WTC11 (cell line): ENCODE measurements at regions not wholly inside any gene's neighbourhood (a gene's known extent, or its start where the extent isn't known, plus 50 kb on each side); places are given as distances from the start of the nearest gene placed in this dataset.

Experiments used
- ATAC-seq: fragments of 200-7000 bp; cut with Tn5 transposase; 2 replicates; pipeline ENCODE4 v1.10.0; 2021; ENCODE audit warnings: mild to moderate bottlenecking, moderate library complexity
- CTCF ChIA-PET: fragments of 300-600 bp; sonication (Branson Sonifier 250); formaldehyde crosslinking; loops from one replicate; lab custom pipeline; 2021; ENCODE audit warnings: antibody characterized with exemption; lab: Charles Lee
- POLR2A ChIA-PET: fragments of 350-600 bp; sonication (Branson Sonifier 250); formaldehyde crosslinking; loops from one replicate; lab custom pipeline; 2021; ENCODE audit warnings: antibody characterized with exemption; lab: Charles Lee
- DNase-seq: peaks from one replicate; pipeline ENCODE4 v3.0.0; 2021; ENCODE audit warnings: low spot score
- H3K27ac Mint-ChIP-seq: 2 replicates; pipeline ENCODE4 v1.8.0; 2021; ENCODE audit warnings: mixed read lengths
- H3K27me3 Mint-ChIP-seq: 2 replicates; pipeline ENCODE4 v1.8.0; 2021; ENCODE audit warnings: low read depth, mild to moderate bottlenecking, moderate library complexity, mixed read lengths
- H3K36me3 Mint-ChIP-seq: 2 replicates; pipeline ENCODE4 v1.8.0; 2021; ENCODE audit warnings: mixed read lengths
- H3K4me1 Mint-ChIP-seq: 2 replicates; pipeline ENCODE4 v1.8.0; 2022; ENCODE audit warnings: mixed read lengths
- H3K4me3 Mint-ChIP-seq: 2 replicates; pipeline ENCODE4 v1.8.0; 2021; ENCODE audit warnings: mild to moderate bottlenecking, moderate library complexity, mixed read lengths
- H3K9me3 Mint-ChIP-seq: 2 replicates; pipeline ENCODE4 v1.8.0; 2021; ENCODE audit warnings: mixed read lengths
- E2F1 ChIP-seq: sonication (generic); formaldehyde crosslinking; IDR thresholded peaks from 2 replicates; pipeline ENCODE4 v1.8.0; 2022; ENCODE audit warnings: mild to moderate bottlenecking, missing genetic modification reagents
- E2F5 ChIP-seq: sonication (generic); formaldehyde crosslinking; IDR thresholded peaks from 2 replicates; pipeline ENCODE4 v1.8.1; 2022; ENCODE audit warnings: mild to moderate bottlenecking, moderate library complexity, missing genetic modification reagents
- ESRRA ChIP-seq: sonication (generic); formaldehyde crosslinking; IDR thresholded peaks from 2 replicates; pipeline ENCODE4 v1.8.1; 2022; ENCODE audit warnings: mild to moderate bottlenecking, missing genetic modification reagents, borderline replicate concordance
- GTF2I ChIP-seq: fragments of 250-450 bp; sonication (Bioruptor Pico); conservative IDR thresholded peaks from 2 replicates; pipeline ENCODE4 v1.4.0; 2021; ENCODE audit warnings: mild to moderate bottlenecking
- IRF2 ChIP-seq: sonication (generic); formaldehyde crosslinking; IDR thresholded peaks from 2 replicates; pipeline ENCODE4 v1.8.0; 2022; ENCODE audit warnings: low read depth, missing genetic modification reagents, borderline replicate concordance
- JAZF1 ChIP-seq: fragments of 250-450 bp; sonication (Bioruptor Pico); IDR thresholded peaks from 2 replicates; pipeline ENCODE4 v1.9.0; 2021; ENCODE audit warnings: moderate library complexity, mild to moderate bottlenecking, inconsistent platforms
- JUN ChIP-seq: sonication (generic); formaldehyde crosslinking; IDR thresholded peaks from 2 replicates; pipeline ENCODE4 v1.8.0; 2023; ENCODE audit warnings: mild to moderate bottlenecking, missing genetic modification reagents
- NFATC4 ChIP-seq: fragments of 250-450 bp; sonication (Bioruptor Pico); IDR thresholded peaks from 2 replicates; pipeline ENCODE4 v1.9.0; 2021; ENCODE audit warnings: mild to moderate bottlenecking
- NR3C1 ChIP-seq: sonication (generic); formaldehyde crosslinking; conservative IDR thresholded peaks from 2 replicates; pipeline ENCODE4 v1.8.1; 2023; ENCODE audit warnings: low read depth, mild to moderate bottlenecking, missing genetic modification reagents
- SMAD3 ChIP-seq: sonication (generic); formaldehyde crosslinking; IDR thresholded peaks from 2 replicates; pipeline ENCODE4 v1.8.0; 2022; ENCODE audit warnings: missing genetic modification reagents, mild to moderate bottlenecking, borderline replicate concordance
- SMAD4 ChIP-seq: sonication (generic); formaldehyde crosslinking; IDR thresholded peaks from 2 replicates; pipeline ENCODE4 v1.8.0; 2022; ENCODE audit warnings: mild to moderate bottlenecking, missing genetic modification reagents
- SP1 ChIP-seq: sonication (generic); formaldehyde crosslinking; conservative IDR thresholded peaks from 2 replicates; pipeline ENCODE4 v1.8.1; 2022; ENCODE audit warnings: missing genetic modification reagents
- TEAD1 ChIP-seq: sonication (generic); formaldehyde crosslinking; IDR thresholded peaks from 2 replicates; pipeline ENCODE4 v1.8.0; 2022; ENCODE audit warnings: mild to moderate bottlenecking, missing genetic modification reagents
- TP53 ChIP-seq: sonication (generic); formaldehyde crosslinking; IDR thresholded peaks from 2 replicates; pipeline ENCODE4 v1.8.1; 2023; ENCODE audit warnings: mild to moderate bottlenecking, missing genetic modification reagents
- ZBTB21 ChIP-seq: sonication (generic); formaldehyde crosslinking; IDR thresholded peaks from 2 replicates; pipeline ENCODE4 v1.8.1; 2023; ENCODE audit warnings: mild to moderate bottlenecking, missing genetic modification reagents, borderline replicate concordance
- ZNF263 ChIP-seq: sonication (generic); formaldehyde crosslinking; IDR thresholded peaks from 2 replicates; pipeline ENCODE4 v1.8.1; 2022; ENCODE audit warnings: low read depth, mild to moderate bottlenecking, moderate library complexity, missing genetic modification reagents
- ZNF396 ChIP-seq: fragments of 250-450 bp; sonication (Bioruptor Pico); IDR thresholded peaks from 2 replicates; pipeline ENCODE4 v1.8.0; 2021; ENCODE audit warnings: mild to moderate bottlenecking, moderate library complexity, borderline replicate concordance
- ZNF423 ChIP-seq: fragments of 250-450 bp; sonication (Bioruptor Pico); IDR thresholded peaks from 2 replicates; pipeline ENCODE4 v2.1.2; 2022; ENCODE audit warnings: mild to moderate bottlenecking, moderate library complexity
- TF ChIP-seq, protein P1 (sequence below): sonication (generic); formaldehyde crosslinking; IDR thresholded peaks from 2 replicates; pipeline ENCODE4 v1.8.1; 2022; ENCODE audit warnings: low read depth, missing genetic modification reagents, borderline replicate concordance
- TF ChIP-seq, protein P2 (sequence below): sonication (generic); formaldehyde crosslinking; IDR thresholded peaks from 2 replicates; pipeline ENCODE4 v1.8.0; 2023; ENCODE audit warnings: missing genetic modification reagents
- TF ChIP-seq, protein P3 (sequence below): fragments of 250-450 bp; sonication (Bioruptor Pico); IDR thresholded peaks from 2 replicates; pipeline ENCODE4 v1.9.0; 2021; ENCODE audit warnings: mild to moderate bottlenecking
- TF ChIP-seq, protein P4 (sequence below): fragments of 250-450 bp; sonication (Bioruptor Pico); IDR thresholded peaks from 2 replicates; pipeline ENCODE4 v2.1.2; 2022; ENCODE audit warnings: mild to moderate bottlenecking, moderate library complexity
- TF ChIP-seq, protein P5 (sequence below): sonication (generic); formaldehyde crosslinking; IDR thresholded peaks from 2 replicates; pipeline ENCODE4 v1.8.1; 2023; ENCODE audit warnings: mild to moderate bottlenecking, missing genetic modification reagents

DNA sequence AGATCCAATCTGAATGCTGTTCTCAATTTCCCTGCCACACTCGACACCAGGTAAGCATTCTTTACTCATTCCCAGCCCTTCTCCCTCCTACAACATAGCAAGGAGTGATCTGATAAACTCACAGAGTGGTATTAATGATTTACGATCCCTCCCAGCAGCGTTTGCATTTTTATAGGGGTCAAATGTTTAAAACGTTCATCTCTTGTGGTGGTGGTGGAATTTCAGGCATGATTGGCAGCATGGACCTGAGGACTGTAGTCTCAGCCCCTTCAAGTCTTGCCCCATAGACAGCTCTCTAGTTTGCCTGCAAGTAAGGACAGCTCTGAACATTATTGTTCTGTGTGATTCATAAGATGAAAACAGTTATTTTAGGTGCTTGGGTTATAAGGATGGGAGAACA is 565.7 kb downstream of the EFNB2 start:
- Mint-ChIP-seq H3K4me1 (peaks cover 35% of the 10 kb centered on the region), H3K27me3 (no peaks in the 10 kb centered on the region), H3K4me3 (no peak overlapping the region), H3K36me3 (no peaks in the 10 kb centered on the region), H3K27ac (no peak overlapping the region), H3K9me3 (no peaks in the 10 kb centered on the region)
- DNase-seq (no peak), ATAC-seq (no peak)
- POLR2A ChIA-PET: no interaction called here
- CTCF ChIA-PET: no interaction called here
- TF ChIP-seq ZNF396 (CRISPR knock-in tag) (no peak), JUN (CRISPR knock-in tag) (no peak), ESRRA (CRISPR knock-in tag) (no peak)
- TF ChIP-seq, protein P1, sequence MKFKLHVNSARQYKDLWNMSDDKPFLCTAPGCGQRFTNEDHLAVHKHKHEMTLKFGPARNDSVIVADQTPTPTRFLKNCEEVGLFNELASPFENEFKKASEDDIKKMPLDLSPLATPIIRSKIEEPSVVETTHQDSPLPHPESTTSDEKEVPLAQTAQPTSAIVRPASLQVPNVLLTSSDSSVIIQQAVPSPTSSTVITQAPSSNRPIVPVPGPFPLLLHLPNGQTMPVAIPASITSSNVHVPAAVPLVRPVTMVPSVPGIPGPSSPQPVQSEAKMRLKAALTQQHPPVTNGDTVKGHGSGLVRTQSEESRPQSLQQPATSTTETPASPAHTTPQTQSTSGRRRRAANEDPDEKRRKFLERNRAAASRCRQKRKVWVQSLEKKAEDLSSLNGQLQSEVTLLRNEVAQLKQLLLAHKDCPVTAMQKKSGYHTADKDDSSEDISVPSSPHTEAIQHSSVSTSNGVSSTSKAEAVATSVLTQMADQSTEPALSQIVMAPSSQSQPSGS: no peak

- TF ChIP-seq, protein P2, sequence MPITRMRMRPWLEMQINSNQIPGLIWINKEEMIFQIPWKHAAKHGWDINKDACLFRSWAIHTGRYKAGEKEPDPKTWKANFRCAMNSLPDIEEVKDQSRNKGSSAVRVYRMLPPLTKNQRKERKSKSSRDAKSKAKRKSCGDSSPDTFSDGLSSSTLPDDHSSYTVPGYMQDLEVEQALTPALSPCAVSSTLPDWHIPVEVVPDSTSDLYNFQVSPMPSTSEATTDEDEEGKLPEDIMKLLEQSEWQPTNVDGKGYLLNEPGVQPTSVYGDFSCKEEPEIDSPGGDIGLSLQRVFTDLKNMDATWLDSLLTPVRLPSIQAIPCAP (CRISPR knock-in tag): no peak
- TF ChIP-seq ESRRA (CRISPR knock-in tag): no peak
- no peak for TF ChIP-seq NR3C1 (CRISPR knock-in tag)
- no peak for TF ChIP-seq ZBTB21 (CRISPR knock-in tag)
- no peak for TF ChIP-seq SP1 (CRISPR knock-in tag)
- no peak for TF ChIP-seq ZNF423 (CRISPR knock-in tag)
- TF ChIP-seq TP53 (CRISPR knock-in tag): no peak
- TF ChIP-seq E2F5 (CRISPR knock-in tag): no peak
- TF ChIP-seq TEAD1 (CRISPR knock-in tag): no peak
- TF ChIP-seq GTF2I (CRISPR knock-in tag): no peak
- no peak for TF ChIP-seq NFATC4 (CRISPR knock-in tag)
- TF ChIP-seq, protein P3, sequence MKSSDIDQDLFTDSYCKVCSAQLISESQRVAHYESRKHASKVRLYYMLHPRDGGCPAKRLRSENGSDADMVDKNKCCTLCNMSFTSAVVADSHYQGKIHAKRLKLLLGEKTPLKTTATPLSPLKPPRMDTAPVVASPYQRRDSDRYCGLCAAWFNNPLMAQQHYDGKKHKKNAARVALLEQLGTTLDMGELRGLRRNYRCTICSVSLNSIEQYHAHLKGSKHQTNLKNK: no peak
- H3K36me3 Mint-ChIP-seq: no peaks in the 10 kb centered on the region
- peaks cover 4% of the 10 kb centered on the region; the same call in 1 of the 2 replicates for H3K9me3 Mint-ChIP-seq
- CTCF ChIA-PET: no interaction called here
- DNase-seq: no peak
- peaks cover 15% of the 10 kb centered on the region for H3K4me1 Mint-ChIP-seq
- no peak for ATAC-seq
- POLR2A ChIA-PET: no interaction called here
- no peak overlapping the region for H3K27ac Mint-ChIP-seq
- no peaks in the 10 kb centered on the region for H3K27me3 Mint-ChIP-seq
- H3K4me3 Mint-ChIP-seq: no peak overlapping the region
Observed at GRCh38 chr13:105965910-105966309, 569.6 kb downstream of the EFNB2 start.

DNA sequence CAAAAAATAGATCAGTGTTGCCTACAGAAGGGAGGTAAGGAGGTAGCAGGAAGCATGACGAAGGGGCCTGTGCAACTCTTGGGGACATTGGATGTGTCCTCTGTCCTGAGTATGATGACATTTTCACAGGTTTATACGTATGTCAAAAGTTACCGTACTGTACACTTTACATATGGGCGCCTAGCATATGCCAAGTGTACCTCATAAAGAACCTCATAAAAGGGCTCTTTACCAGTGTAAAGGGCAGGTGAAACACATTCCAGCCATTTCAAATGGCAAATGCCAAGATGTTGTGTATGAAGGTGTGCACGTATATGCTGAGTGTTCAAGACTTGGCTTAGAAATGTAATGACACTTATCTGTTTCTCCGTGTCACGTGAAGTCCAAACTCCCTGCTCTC is 573.4 kb downstream of the EFNB2 start:
- ChIA-PET CTCF (no interaction called here), POLR2A (no interaction called here)
- no peak overlapping the region for H3K27ac Mint-ChIP-seq
- no peaks in the 10 kb centered on the region for H3K27me3 Mint-ChIP-seq
- H3K4me3 Mint-ChIP-seq: no peak overlapping the region
- no peaks in the 10 kb centered on the region for H3K36me3 Mint-ChIP-seq
- ATAC-seq (no peak), DNase-seq (no peak)
- peaks cover 4% of the 10 kb centered on the region; the same call in 1 of the 2 replicates for H3K9me3 Mint-ChIP-seq
- 0 out of 2 replicates have a peak, but pooled peaks cover 4% of the 10 kb centered on the region for H3K4me1 Mint-ChIP-seq
- no peak for TF ChIP-seq JAZF1 (CRISPR knock-in tag)
- no peak for TF ChIP-seq IRF2 (CRISPR knock-in tag)
- no peak for TF ChIP-seq ZNF263 (CRISPR knock-in tag)
- TF ChIP-seq, protein P3: no peak
- TF ChIP-seq, protein P4, sequence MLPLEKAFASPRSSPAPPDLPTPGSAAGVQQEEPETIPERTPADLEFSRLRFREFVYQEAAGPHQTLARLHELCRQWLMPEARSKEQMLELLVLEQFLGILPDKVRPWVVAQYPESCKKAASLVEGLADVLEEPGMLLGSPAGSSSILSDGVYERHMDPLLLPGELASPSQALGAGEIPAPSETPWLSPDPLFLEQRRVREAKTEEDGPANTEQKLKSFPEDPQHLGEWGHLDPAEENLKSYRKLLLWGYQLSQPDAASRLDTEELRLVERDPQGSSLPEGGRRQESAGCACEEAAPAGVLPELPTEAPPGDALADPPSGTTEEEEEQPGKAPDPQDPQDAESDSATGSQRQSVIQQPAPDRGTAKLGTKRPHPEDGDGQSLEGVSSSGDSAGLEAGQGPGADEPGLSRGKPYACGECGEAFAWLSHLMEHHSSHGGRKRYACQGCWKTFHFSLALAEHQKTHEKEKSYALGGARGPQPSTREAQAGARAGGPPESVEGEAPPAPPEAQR (CRISPR knock-in tag): no peak
- TF ChIP-seq, protein P5, sequence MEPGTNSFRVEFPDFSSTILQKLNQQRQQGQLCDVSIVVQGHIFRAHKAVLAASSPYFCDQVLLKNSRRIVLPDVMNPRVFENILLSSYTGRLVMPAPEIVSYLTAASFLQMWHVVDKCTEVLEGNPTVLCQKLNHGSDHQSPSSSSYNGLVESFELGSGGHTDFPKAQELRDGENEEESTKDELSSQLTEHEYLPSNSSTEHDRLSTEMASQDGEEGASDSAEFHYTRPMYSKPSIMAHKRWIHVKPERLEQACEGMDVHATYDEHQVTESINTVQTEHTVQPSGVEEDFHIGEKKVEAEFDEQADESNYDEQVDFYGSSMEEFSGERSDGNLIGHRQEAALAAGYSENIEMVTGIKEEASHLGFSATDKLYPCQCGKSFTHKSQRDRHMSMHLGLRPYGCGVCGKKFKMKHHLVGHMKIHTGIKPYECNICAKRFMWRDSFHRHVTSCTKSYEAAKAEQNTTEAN (CRISPR knock-in tag): no peak
- TF ChIP-seq SMAD4 (CRISPR knock-in tag): no peak
- TF ChIP-seq E2F1 (CRISPR knock-in tag): no peak
- no peak for TF ChIP-seq SMAD3 (CRISPR knock-in tag)
- no peak for TF ChIP-seq ZNF396 (CRISPR knock-in tag)
- TF ChIP-seq, protein P1: no peak
